Nephron progenitor cell (in vitro differentiated cells): ENCODE measurements at regions not wholly inside any gene's neighbourhood (a gene's known extent, or its start where the extent isn't known, plus 50 kb on each side); places are given as distances from the start of the nearest gene placed in this dataset.

ENCODE experiments used
- DNase-seq: peaks from one replicate; pipeline ENCODE4 v3.0.0; 2021
- H3K27ac Mint-ChIP-seq: 2 replicates; pipeline ENCODE4 v1.8.0; 2021; ENCODE audit warnings: mild to moderate bottlenecking, moderate library complexity, mixed read lengths
- H3K27me3 Mint-ChIP-seq: 2 replicates; pipeline ENCODE4 v1.8.0; 2021; ENCODE audit warnings: mild to moderate bottlenecking, low read depth, mixed read lengths; ENCODE audit not compliant: poor library complexity
- H3K36me3 Mint-ChIP-seq: 2 replicates; pipeline ENCODE4 v1.8.0; 2021; ENCODE audit warnings: low read depth, mixed read lengths
- H3K4me1 Mint-ChIP-seq: 2 replicates; pipeline ENCODE4 v1.8.0; 2021; ENCODE audit warnings: mixed read lengths
- H3K4me3 Mint-ChIP-seq: 2 replicates; pipeline ENCODE4 v1.8.0; 2021; ENCODE audit warnings: mild to moderate bottlenecking, moderate library complexity, mixed read lengths
- H3K9me3 Mint-ChIP-seq: 2 replicates; pipeline ENCODE4 v1.8.0; 2021; ENCODE audit warnings: mild to moderate bottlenecking, moderate library complexity, mixed read lengths
- CTCF ChIP-seq: fragments of 200-600 bp; sonication (generic); IDR thresholded peaks from 2 replicates; pipeline ENCODE4 v1.5.0; 2021; ENCODE audit warnings: antibody characterized with exemption

GRCh38 chr1:59020151-59020997 is 236.5 kb upstream of the JUN start:
- no peak for TF ChIP-seq CTCF
- Mint-ChIP-seq H3K36me3 (peaks cover 5% of the 10 kb centered on the region), H3K4me3 (no peak overlapping the region), H3K9me3 (peaks cover 18% of the 10 kb centered on the region), H3K4me1 (peaks cover 35% of the 10 kb centered on the region), H3K27ac (no peak overlapping the region), H3K27me3 (peaks cover under 1% of the 10 kb centered on the region)
- no peak for DNase-seq

- no peak for DNase-seq
- Mint-ChIP-seq H3K27ac (no peak overlapping the region), H3K4me1 (peaks cover 21% of the 10 kb centered on the region), H3K4me3 (no peak overlapping the region), H3K9me3 (peaks cover 18% of the 10 kb centered on the region), H3K36me3 (peaks cover 5% of the 10 kb centered on the region), H3K27me3 (peaks cover 3% of the 10 kb centered on the region)
- no peak for TF ChIP-seq CTCF
Measured at GRCh38 chr1:59022199-59022598, 238.4 kb upstream of the JUN start.

- Mint-ChIP-seq H3K36me3 (peaks cover 5% of the 10 kb centered on the region), H3K27me3 (peaks cover 3% of the 10 kb centered on the region), H3K27ac (no peak overlapping the region), H3K9me3 (peaks cover 18% of the 10 kb centered on the region), H3K4me1 (peaks cover 17% of the 10 kb centered on the region), H3K4me3 (no peak overlapping the region)
- TF ChIP-seq CTCF, result no peak
- no peak for DNase-seq
Measured at GRCh38 chr1:59022799-59023198, 239.0 kb upstream of the JUN start.

GRCh38 chr1:59025201-59025600 is 241.4 kb upstream of the JUN start:
- Mint-ChIP-seq H3K36me3 (no peaks in the 10 kb centered on the region), H3K27ac (peak overlapping the region; percentile 33), H3K9me3 (no peaks in the 10 kb centered on the region), H3K4me3 (no peak overlapping the region), H3K4me1 (peaks cover 13% of the 10 kb centered on the region), H3K27me3 (peaks cover 3% of the 10 kb centered on the region)
- no peak for TF ChIP-seq CTCF
- DNase-seq, result no peak

- Mint-ChIP-seq H3K4me1 (peaks cover 5% of the 10 kb centered on the region), H3K27me3 (peaks cover 3% of the 10 kb centered on the region), H3K27ac (peak overlapping the region; percentile 33), H3K9me3 (no peaks in the 10 kb centered on the region), H3K36me3 (no peaks in the 10 kb centered on the region), H3K4me3 (no peak overlapping the region)
- DNase-seq, result no peak
- no peak for TF ChIP-seq CTCF
Measured at GRCh38 chr1:59025898-59026426, 242.1 kb upstream of the JUN start.

GRCh38 chr1:59026472-59026948 is 242.7 kb upstream of the JUN start:
- no peak for DNase-seq
- Mint-ChIP-seq H3K4me3 (no peak overlapping the region), H3K9me3 (no peaks in the 10 kb centered on the region), H3K4me1 (peaks cover 5% of the 10 kb centered on the region), H3K27me3 (peaks cover 3% of the 10 kb centered on the region), H3K27ac (peak overlapping the region; percentile 18), H3K36me3 (no peaks in the 10 kb centered on the region)
- no peak for TF ChIP-seq CTCF
